Activated T-cell treated with anti-CD3 and anti-CD28 coated beads, Interleukin-2, amount 50 U/mL, for 24 hours (primary cell): ENCODE measurements at regions not wholly inside any gene's neighbourhood (a gene's known extent, or its start where the extent isn't known, plus 50 kb on each side); places are given as distances from the start of the nearest gene placed in this dataset.
"Not testable (repeated sequence)": the region's sequence is repeated elsewhere in the genome, so short reads cannot be mapped to it uniquely, and the experiment has no call there.

Source experiments
- DNase-seq: peaks from one replicate; pipeline ENCODE4 v3.0.0-alpha.2; 2020
- H3K27ac Mint-ChIP-seq: 2 replicates; pipeline ENCODE4 v1.8.0; 2020; ENCODE audit warnings: mild to moderate bottlenecking, mixed read lengths
- H3K27me3 Mint-ChIP-seq: 2 replicates; pipeline ENCODE4 v1.8.0; 2020; ENCODE audit warnings: mixed read lengths
- H3K36me3 Mint-ChIP-seq: 2 replicates; pipeline ENCODE4 v1.8.0; 2020; ENCODE audit warnings: low read depth, mixed read lengths
- H3K4me1 Mint-ChIP-seq: 2 replicates; pipeline ENCODE4 v1.8.0; 2020; ENCODE audit warnings: low read depth, mixed read lengths
- H3K4me3 Mint-ChIP-seq: 2 replicates; pipeline ENCODE4 v1.8.0; 2020; ENCODE audit warnings: mild to moderate bottlenecking, moderate library complexity, mixed read lengths
- H3K9me3 Mint-ChIP-seq: 2 replicates; pipeline ENCODE4 v1.8.0; 2020; ENCODE audit warnings: mixed read lengths

GRCh38 chr5:89320421-89321277 is 437.7 kb upstream of the MEF2C start:
- H3K36me3 Mint-ChIP-seq = no peaks in the 10 kb centered on the region
- no peak for DNase-seq
- peaks cover 5% of the 10 kb centered on the region for H3K4me1 Mint-ChIP-seq
- peaks cover 6% of the 10 kb centered on the region for H3K9me3 Mint-ChIP-seq
- H3K4me3 Mint-ChIP-seq = no peak overlapping the region
- H3K27me3 Mint-ChIP-seq = no peaks in the 10 kb centered on the region
- H3K27ac Mint-ChIP-seq = no peak overlapping the region

- DNase-seq, H3K36me3 Mint-ChIP-seq, H3K4me3 Mint-ChIP-seq, H3K9me3 Mint-ChIP-seq, H3K27me3 Mint-ChIP-seq, H3K27ac Mint-ChIP-seq: not testable (repeated sequence)
- H3K4me1 Mint-ChIP-seq = peaks cover 28% of the 10 kb centered on the region
These were observed 434.9 kb upstream of the MEF2C start for GRCh38 chr5:89317838-89318237.

GRCh38 chr5:89315286-89316100 is 432.5 kb upstream of the MEF2C start:
- Mint-ChIP-seq H3K4me1 (peaks cover 25% of the 10 kb centered on the region), H3K36me3 (no peaks in the 10 kb centered on the region), H3K27me3 (no peaks in the 10 kb centered on the region), H3K9me3 (peaks cover 6% of the 10 kb centered on the region), H3K4me3 (no peak overlapping the region), H3K27ac (no peak overlapping the region)
- no peak for DNase-seq

- H3K27ac Mint-ChIP-seq = peak overlapping the region; percentile 91
- no peaks in the 10 kb centered on the region for H3K27me3 Mint-ChIP-seq
- H3K36me3 Mint-ChIP-seq = no peaks in the 10 kb centered on the region
- H3K4me3 Mint-ChIP-seq = no peak overlapping the region
- DNase-seq = no peak
- H3K9me3 Mint-ChIP-seq = peaks cover 8% of the 10 kb centered on the region
- peaks cover 25% of the 10 kb centered on the region for H3K4me1 Mint-ChIP-seq
These were observed 431.0 kb upstream of the MEF2C start for GRCh38 chr5:89313804-89314588.

GRCh38 chr5:89313044-89313443 is 430.1 kb upstream of the MEF2C start:
- Mint-ChIP-seq H3K9me3 (peaks cover 8% of the 10 kb centered on the region), H3K36me3 (no peaks in the 10 kb centered on the region), H3K4me3 (no peak overlapping the region), H3K4me1 (peaks cover 25% of the 10 kb centered on the region), H3K27me3 (no peaks in the 10 kb centered on the region), H3K27ac (peak overlapping the region; percentile 11)
- no peak for DNase-seq

- DNase-seq = no peak
- Mint-ChIP-seq H3K36me3 (no peaks in the 10 kb centered on the region), H3K27ac (no peak overlapping the region), H3K4me3 (no peak overlapping the region), H3K9me3 (peaks cover 9% of the 10 kb centered on the region), H3K27me3 (no peaks in the 10 kb centered on the region), H3K4me1 (peaks cover 16% of the 10 kb centered on the region)
These were observed 426.3 kb upstream of the MEF2C start for GRCh38 chr5:89309268-89309667.

GRCh38 chr5:89308606-89309040 is 425.6 kb upstream of the MEF2C start:
- H3K4me1 Mint-ChIP-seq = peaks cover 10% of the 10 kb centered on the region
- H3K4me3 Mint-ChIP-seq = no peak overlapping the region
- peaks cover 9% of the 10 kb centered on the region for H3K9me3 Mint-ChIP-seq
- DNase-seq = no peak
- no peaks in the 10 kb centered on the region for H3K27me3 Mint-ChIP-seq
- H3K27ac Mint-ChIP-seq = no peak overlapping the region
- no peaks in the 10 kb centered on the region for H3K36me3 Mint-ChIP-seq

GRCh38 chr5:89307972-89308371 is 425.0 kb upstream of the MEF2C start:
- Mint-ChIP-seq H3K4me3 (no peak overlapping the region), H3K9me3 (peaks cover 9% of the 10 kb centered on the region), H3K4me1 (peaks cover 4% of the 10 kb centered on the region), H3K36me3 (no peaks in the 10 kb centered on the region), H3K27ac (no peak overlapping the region), H3K27me3 (no peaks in the 10 kb centered on the region)
- DNase-seq = no peak

GRCh38 chr5:89307141-89307540 is 424.2 kb upstream of the MEF2C start:
- not testable (repeated sequence) for DNase-seq, H3K36me3 Mint-ChIP-seq, H3K27ac Mint-ChIP-seq, H3K27me3 Mint-ChIP-seq, H3K4me1 Mint-ChIP-seq, H3K4me3 Mint-ChIP-seq, H3K9me3 Mint-ChIP-seq

GRCh38 chr5:89303033-89303480 is 420.1 kb upstream of the MEF2C start:
- no peaks in the 10 kb centered on the region for H3K4me1 Mint-ChIP-seq
- peaks cover 7% of the 10 kb centered on the region for H3K9me3 Mint-ChIP-seq
- no peak overlapping the region for H3K4me3 Mint-ChIP-seq
- no peaks in the 10 kb centered on the region for H3K27me3 Mint-ChIP-seq
- H3K27ac Mint-ChIP-seq = no peak overlapping the region
- no peaks in the 10 kb centered on the region for H3K36me3 Mint-ChIP-seq
- no peak for DNase-seq

GRCh38 chr5:89302102-89302891 is 419.3 kb upstream of the MEF2C start:
- peaks cover 3% of the 10 kb centered on the region for H3K9me3 Mint-ChIP-seq
- H3K4me1 Mint-ChIP-seq = peaks cover 1% of the 10 kb centered on the region
- H3K4me3 Mint-ChIP-seq = no peak overlapping the region
- no peak overlapping the region for H3K27ac Mint-ChIP-seq
- no peak for DNase-seq
- no peaks in the 10 kb centered on the region for H3K27me3 Mint-ChIP-seq
- H3K36me3 Mint-ChIP-seq = no peaks in the 10 kb centered on the region

GRCh38 chr5:89301321-89302025 is 418.5 kb upstream of the MEF2C start:
- H3K4me3 Mint-ChIP-seq = no peak overlapping the region
- DNase-seq = no peak
- H3K9me3 Mint-ChIP-seq = no peaks in the 10 kb centered on the region
- no peak overlapping the region for H3K27ac Mint-ChIP-seq
- no peaks in the 10 kb centered on the region for H3K27me3 Mint-ChIP-seq
- peaks cover 3% of the 10 kb centered on the region for H3K4me1 Mint-ChIP-seq
- no peaks in the 10 kb centered on the region for H3K36me3 Mint-ChIP-seq

- Mint-ChIP-seq H3K27ac (no peak overlapping the region), H3K4me1 (peaks cover 3% of the 10 kb centered on the region), H3K27me3 (no peaks in the 10 kb centered on the region), H3K4me3 (no peak overlapping the region), H3K36me3 (no peaks in the 10 kb centered on the region), H3K9me3 (no peaks in the 10 kb centered on the region)
- no peak for DNase-seq
These were observed 417.5 kb upstream of the MEF2C start for GRCh38 chr5:89300426-89300970.
